ENCODE measurements at regions not wholly inside any gene's neighbourhood (a gene's known extent, or its start where the extent isn't known, plus 50 kb on each side); places are given as distances from the start of the nearest gene placed in this dataset.

- no peak for DNase-seq
- H3K27ac ChIP-seq: no peak overlapping the region
- no peaks in the 10 kb centered on the region for H3K9me2 ChIP-seq (ENCODE audit: insufficient read depth)
- H3F3A ChIP-seq (ENCODE audit: insufficient read depth): no peaks in the 10 kb centered on the region
- no peak overlapping the region for H3K9ac ChIP-seq
- 22 to 36% methylated on average over 2 of the region's 2 CpGs for WGBS, 2 experiments (ENCODE audit: low coverage in 1 of 2, low lambda C conversion rate in 2 of 2, missing lambda C conversion rate in 2 of 2)
- TF ChIP-seq EZH2phosphoT487 (IDR thresholded peaks at IDR 0.05; ENCODE audit: insufficient read depth, low read depth) (no peak), EZH2 (IDR thresholded peaks at IDR 0.05; ENCODE audit: insufficient read depth, poor library complexity, severe bottlenecking) (no peak)
- in situ Hi-C loops (cut with MboI): no loop called here
- no peaks in the 10 kb centered on the region for H3K27me3 ChIP-seq (replicated peaks; ENCODE audit: insufficient read depth)
- H3K79me2 ChIP-seq (ENCODE audit: insufficient read depth): no peaks in the 10 kb centered on the region
- no peaks in the 10 kb centered on the region for H4K20me1 ChIP-seq (ENCODE audit: insufficient read depth)
- no peaks in the 10 kb centered on the region for H3K9me3 ChIP-seq (ENCODE audit: low read depth)
- H3K4me3 ChIP-seq: no peak overlapping the region
- no peaks in the 10 kb centered on the region for H3K36me3 ChIP-seq (ENCODE audit: low read depth)
- H2AFZ ChIP-seq: no peak overlapping the region
- H3K4me1 ChIP-seq (ENCODE audit: insufficient read depth): no peaks in the 10 kb centered on the region
- H3K4me2 ChIP-seq (ENCODE audit: unreplicated experiment): no peak overlapping the region
These were observed 211.3 kb downstream of the RBM26 start for GRCh38 chr13:79194727-79195126.

GRCh38 chr13:79194272-79194671, 211.8 kb downstream of the RBM26 start:
- Histone ChIP-seq H3K9ac (no peak overlapping the region), H3K36me3 (ENCODE audit: low read depth) (no peaks in the 10 kb centered on the region), H2AFZ (no peak overlapping the region), H3K4me1 (ENCODE audit: insufficient read depth) (no peaks in the 10 kb centered on the region), H3K9me3 (ENCODE audit: low read depth) (no peaks in the 10 kb centered on the region), H3K4me3 (no peak overlapping the region), H3K4me2 (ENCODE audit: unreplicated experiment) (no peak overlapping the region), H4K20me1 (ENCODE audit: insufficient read depth) (no peaks in the 10 kb centered on the region), H3K79me2 (ENCODE audit: insufficient read depth) (no peaks in the 10 kb centered on the region), H3F3A (ENCODE audit: insufficient read depth) (no peaks in the 10 kb centered on the region), H3K27me3 (replicated peaks; ENCODE audit: insufficient read depth) (no peaks in the 10 kb centered on the region), H3K9me2 (ENCODE audit: insufficient read depth) (no peaks in the 10 kb centered on the region), H3K27ac (no peak overlapping the region)
- TF ChIP-seq EZH2phosphoT487 (IDR thresholded peaks at IDR 0.05; ENCODE audit: insufficient read depth, low read depth) (no peak), EZH2 (IDR thresholded peaks at IDR 0.05; ENCODE audit: insufficient read depth, poor library complexity, severe bottlenecking) (no peak)
- WGBS, 2 experiments (ENCODE audit: low coverage in 1 of 2, low lambda C conversion rate in 2 of 2, missing lambda C conversion rate in 2 of 2): 8 to 17% methylated on average over 3 of the region's 3 CpGs
- in situ Hi-C loops (cut with MboI): no loop called here
- DNase-seq: no peak

- H3F3A ChIP-seq (ENCODE audit: insufficient read depth): no peaks in the 10 kb centered on the region
- in situ Hi-C loops (cut with MboI): no loop called here
- no peaks in the 10 kb centered on the region for H3K9me3 ChIP-seq (ENCODE audit: low read depth)
These were observed 214.6 kb downstream of the RBM26 start for GRCh38 chr13:79191501-79191900.

GRCh38 chr13:79190932-79191331, 215.1 kb downstream of the RBM26 start:
- WGBS, 2 experiments (ENCODE audit: low coverage in 1 of 2, low lambda C conversion rate in 2 of 2, missing lambda C conversion rate in 2 of 2): 6 to 9% methylated on average over 2 of the region's 2 CpGs
- Histone ChIP-seq H3F3A (ENCODE audit: insufficient read depth) (no peaks in the 10 kb centered on the region), H3K4me2 (ENCODE audit: unreplicated experiment) (no peak overlapping the region), H2AFZ (no peak overlapping the region), H3K79me2 (ENCODE audit: insufficient read depth) (no peaks in the 10 kb centered on the region), H4K20me1 (ENCODE audit: insufficient read depth) (no peaks in the 10 kb centered on the region), H3K36me3 (ENCODE audit: low read depth) (no peaks in the 10 kb centered on the region), H3K4me1 (ENCODE audit: insufficient read depth) (no peaks in the 10 kb centered on the region), H3K27me3 (replicated peaks; ENCODE audit: insufficient read depth) (no peaks in the 10 kb centered on the region), H3K27ac (no peak overlapping the region), H3K9ac (no peak overlapping the region), H3K9me2 (ENCODE audit: insufficient read depth) (no peaks in the 10 kb centered on the region), H3K4me3 (no peak overlapping the region), H3K9me3 (ENCODE audit: low read depth) (no peaks in the 10 kb centered on the region)
- no peak for DNase-seq
- in situ Hi-C loops (cut with MboI): no loop called here
- TF ChIP-seq EZH2phosphoT487 (IDR thresholded peaks at IDR 0.05; ENCODE audit: insufficient read depth, low read depth): no peak
- TF ChIP-seq EZH2 (IDR thresholded peaks at IDR 0.05; ENCODE audit: insufficient read depth, poor library complexity, severe bottlenecking): no peak

More at GRCh38 chr13:79191501-79191900, 214.6 kb downstream of the RBM26 start:
- Histone ChIP-seq H3K36me3 (ENCODE audit: low read depth) (no peaks in the 10 kb centered on the region), H3K27ac (no peak overlapping the region), H3K9me2 (ENCODE audit: insufficient read depth) (no peaks in the 10 kb centered on the region), H3K9ac (no peak overlapping the region), H2AFZ (no peak overlapping the region), H3K79me2 (ENCODE audit: insufficient read depth) (no peaks in the 10 kb centered on the region), H4K20me1 (ENCODE audit: insufficient read depth) (no peaks in the 10 kb centered on the region), H3K4me3 (no peak overlapping the region), H3K4me1 (ENCODE audit: insufficient read depth) (no peaks in the 10 kb centered on the region), H3K4me2 (ENCODE audit: unreplicated experiment) (no peak overlapping the region), H3K27me3 (replicated peaks; ENCODE audit: insufficient read depth) (no peaks in the 10 kb centered on the region)
- TF ChIP-seq EZH2phosphoT487 (IDR thresholded peaks at IDR 0.05; ENCODE audit: insufficient read depth, low read depth) (no peak), EZH2 (IDR thresholded peaks at IDR 0.05; ENCODE audit: insufficient read depth, poor library complexity, severe bottlenecking) (no peak)
- DNase-seq: no peak
